Lung (tissue), 11 donors: ENCODE measurements at regions not wholly inside any gene's neighbourhood (a gene's known extent, or its start where the extent isn't known, plus 50 kb on each side); places are given as distances from the start of the nearest gene placed in this dataset.

Source experiments
- ATAC-seq: fragments of 200-7000 bp; cut with Tn5 transposase; one replicate; pipeline ENCODE4 v1.9.1; 2020; ENCODE audit warnings: moderate number of reproducible peaks; ENCODE audit not compliant: insufficient read depth, low FRiP score
- DNase-seq, 3 donors: peaks; one replicate each; pipeline ENCODE4 v3.0.0-alpha.2; 2013 to 2017
- H3K27ac ChIP-seq, 2 donors: one replicate each; pipeline ENCODE4 v1.5.1; 2013; ENCODE audit warnings: mild to moderate bottlenecking in 2 of 2, moderate library complexity in 2 of 2, control low read depth in 1 of 2, inconsistent platforms in 1 of 2, low read depth in 1 of 2, low read length in 1 of 2
- H3K27me3 ChIP-seq, 3 donors: one replicate each; pipeline ENCODE4 v1.5.1; 2013; ENCODE audit warnings: low read length in 2 of 3; ENCODE audit not compliant: control insufficient read depth in 3 of 3, insufficient read depth in 3 of 3
- H3K36me3 ChIP-seq, 4 donors: one replicate each; pipeline ENCODE4 v1.5.1; 2013; ENCODE audit warnings: low read length in 4 of 4, mild to moderate bottlenecking in 1 of 4, moderate library complexity in 1 of 4; ENCODE audit not compliant: control insufficient read depth in 4 of 4, insufficient read depth in 4 of 4
- H3K4me1 ChIP-seq, 5 donors: one replicate each; pipeline ENCODE4 v1.5.1; 2013; ENCODE audit warnings: low read length in 5 of 5, mild to moderate bottlenecking in 2 of 5, moderate library complexity in 1 of 5; ENCODE audit not compliant: control insufficient read depth in 5 of 5, insufficient read depth in 5 of 5
- H3K4me3 ChIP-seq: one replicate; pipeline ENCODE4 v1.5.1; 2013; ENCODE audit warnings: mild to moderate bottlenecking, control low read depth, moderate library complexity
- H3K9ac ChIP-seq, 2 donors: one replicate each; pipeline ENCODE4 v1.5.1; 2013; ENCODE audit warnings: low read length in 2 of 2, control low read depth in 1 of 2; ENCODE audit not compliant: insufficient read depth in 1 of 2
- H3K9me3 ChIP-seq, 4 donors: one replicate each; pipeline ENCODE4 v1.5.1; 2013; ENCODE audit warnings: low read length in 3 of 4, mild to moderate bottlenecking in 1 of 4, moderate library complexity in 1 of 4; ENCODE audit not compliant: control insufficient read depth in 4 of 4, insufficient read depth in 3 of 4
- CTCF ChIP-seq: IDR thresholded peaks from 2 replicates; pipeline ENCODE4 v1.5.1; 2012; ENCODE audit warnings: mild to moderate bottlenecking; ENCODE audit errors: control extremely low read depth, extremely low read depth
- WGBS, 2 donors: extraction: QIAGEN DNeasy Blood & Tissue Kit; methylation state at CpG; one replicate each; pipeline ENCODE4 v1.1.7; 2013; 5-methylcytosine and 5-hydroxymethylcytosine counted together
- donor health status: control.
- donor health status: control.
- donor health status: Bipolar disorder and iron deficiency.
- donor health status: healthy.
- donor health status: DM: yes; HTN: yes; CAD: no.

- 58 to 83% methylated on average over 3 of the region's 3 CpGs for WGBS, 2 donors
- Histone ChIP-seq H3K27ac (no peak overlapping the region), H3K4me3 (no peak overlapping the region), H3K4me1 (no peaks in the 10 kb centered on the region), H3K9ac (no peak overlapping the region), H3K27me3 (no peaks in the 10 kb centered on the region), H3K36me3 (no peaks in the 10 kb centered on the region), H3K9me3 (peaks cover 0 to under 1% (median 0%) of the 10 kb centered on the region in 4 donors)
- no peak for ATAC-seq
- no peak for DNase-seq
- no peak for TF ChIP-seq CTCF
These were observed 353.1 kb downstream of the SEC23A start for GRCh38 chr14:38749936-38750335.

- no peak for TF ChIP-seq CTCF
- ATAC-seq (no peak), DNase-seq (no peak)
- 67 to 74% methylated on average over 1 of the region's 1 CpG for WGBS, 2 donors
- no peak overlapping the region for H3K4me3 ChIP-seq
- no peaks in the 10 kb centered on the region for H3K36me3 ChIP-seq
- no peaks in the 10 kb centered on the region for H3K9me3 ChIP-seq
- no peak overlapping the region for H3K9ac ChIP-seq
- no peaks in the 10 kb centered on the region for H3K4me1 ChIP-seq
- H3K27ac ChIP-seq = no peak overlapping the region
- H3K27me3 ChIP-seq = no peaks in the 10 kb centered on the region
These were observed 357.2 kb downstream of the SEC23A start for GRCh38 chr14:38745861-38746260.

GRCh38 chr14:38743966-38744584 is 359.0 kb downstream of the SEC23A start:
- WGBS, 2 donors = 87 to 92% methylated on average over 7 of the region's 7 CpGs
- no peak for ATAC-seq
- H3K9me3 ChIP-seq = no peaks in the 10 kb centered on the region
- no peaks in the 10 kb centered on the region for H3K4me1 ChIP-seq
- no peaks in the 10 kb centered on the region for H3K36me3 ChIP-seq
- TF ChIP-seq CTCF = no peak
- DNase-seq = no peak
- no peak overlapping the region for H3K27ac ChIP-seq
- H3K4me3 ChIP-seq = no peak overlapping the region
- no peaks in the 10 kb centered on the region for H3K27me3 ChIP-seq
- H3K9ac ChIP-seq = no peak overlapping the region
